NCI-H2196 (cell line): ENCODE measurements at regions not wholly inside any gene's neighbourhood (a gene's known extent, or its start where the extent isn't known, plus 50 kb on each side); places are given as distances from the start of the nearest gene placed in this dataset.
A peak's percentile ranks its signal among the peaks of the same experiment; 100 is the strongest.
"Not testable (repeated sequence)": the region's sequence is repeated elsewhere in the genome, so short reads cannot be mapped to it uniquely, and the experiment has no call there.

Experiments used
- DNase-seq: peaks from one replicate; lab custom pipeline; 2025; ENCODE audit not compliant: unreplicated experiment; lab: John Stamatoyannopoulos, UW

DNA sequence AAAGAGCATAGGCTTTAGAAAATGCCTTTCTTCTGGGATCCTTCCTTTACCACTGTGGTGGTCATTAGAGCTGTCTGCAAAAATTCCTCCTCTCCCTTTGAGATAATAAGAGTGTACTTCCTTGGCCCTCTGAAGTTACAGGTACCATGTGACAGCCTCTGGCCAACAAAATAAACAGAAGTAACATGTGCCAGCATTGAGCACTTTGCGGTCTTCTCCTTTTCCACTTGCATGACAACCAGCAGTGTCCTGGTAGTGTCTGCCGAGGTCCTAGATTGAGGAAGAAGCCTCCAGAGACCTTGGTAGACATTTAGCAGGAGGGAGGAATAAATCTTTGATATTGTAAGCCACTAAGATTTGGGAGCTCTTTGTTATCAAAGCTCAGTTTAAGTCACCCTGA is 87.5 kb upstream of the ARID1B start:
- no peak for DNase-seq

- no peak for DNase-seq
Measured at GRCh38 chr6:156688620-156688971, 88.6 kb upstream of the ARID1B start.

- DNase-seq = peak; percentile 31
Measured at GRCh38 chr6:156687789-156688619, 89.2 kb upstream of the ARID1B start.

DNA sequence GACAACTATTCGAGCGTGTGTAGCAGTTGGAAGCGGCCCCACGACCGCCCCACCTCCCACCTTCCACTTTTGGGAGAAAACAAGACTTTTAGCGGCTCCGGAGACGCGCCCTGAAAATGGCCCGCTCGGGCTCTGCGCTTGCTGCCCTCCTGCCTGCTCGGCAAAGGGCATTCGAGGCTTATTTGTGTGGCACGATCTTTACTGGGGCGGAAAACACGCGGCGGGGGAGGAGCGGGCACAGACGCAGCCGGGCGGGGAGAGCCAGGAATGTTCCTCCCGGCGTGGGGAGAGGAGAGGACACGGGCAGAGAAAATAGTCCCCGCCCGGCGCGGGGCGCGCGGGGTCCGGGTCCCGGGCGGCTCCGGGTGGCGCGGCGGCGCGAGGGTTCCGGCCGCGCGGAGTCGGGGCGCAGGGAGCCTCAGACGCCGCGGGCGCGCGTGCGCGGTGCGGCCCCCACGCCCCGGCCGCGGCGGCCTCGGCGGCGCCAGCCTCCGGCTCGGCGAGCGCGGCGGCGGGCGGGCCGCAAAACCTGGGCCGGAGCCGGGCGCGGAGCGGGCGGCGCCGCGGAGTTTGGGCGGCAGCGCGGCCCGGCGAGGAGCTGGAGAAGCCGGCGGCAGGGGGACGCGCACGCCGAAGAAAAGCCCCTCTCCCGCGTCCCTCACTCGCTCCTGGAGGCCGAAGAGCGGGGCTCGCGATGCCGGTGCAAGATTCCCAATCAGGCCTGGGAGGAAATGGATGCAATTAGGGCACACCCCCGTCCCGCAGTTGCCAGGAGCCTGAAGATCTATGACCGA is 90.0 kb upstream of the ARID1B start:
- peak; percentile 62 for DNase-seq

GRCh38 chr6:156686301-156686994 is 90.7 kb upstream of the ARID1B start:
- DNase-seq = peak; percentile 52

DNA sequence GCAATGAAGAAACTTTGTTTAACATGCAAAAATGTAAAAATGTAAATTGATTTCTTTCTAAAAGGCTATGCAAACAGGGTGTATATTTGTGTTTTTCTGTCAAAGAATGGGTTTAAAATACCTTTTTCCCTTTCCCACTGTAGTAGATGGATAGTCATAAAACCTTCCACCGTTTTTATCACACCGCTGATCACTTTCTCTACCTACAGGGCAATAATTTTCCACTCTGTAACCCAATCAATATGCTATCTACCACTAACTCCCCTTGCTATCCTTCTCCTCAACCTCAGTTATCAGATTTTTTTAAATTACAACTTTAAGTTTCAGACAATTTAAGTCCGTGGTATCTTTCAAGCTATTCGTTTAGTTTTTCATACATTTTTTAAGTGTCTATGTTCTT is 91.4 kb upstream of the ARID1B start:
- no peak for DNase-seq

GRCh38 chr6:156683821-156684220 is 93.4 kb upstream of the ARID1B start:
- DNase-seq = no peak

GRCh38 chr6:156676721-156677120 is 100.5 kb upstream of the ARID1B start:
- DNase-seq = no peak

DNA sequence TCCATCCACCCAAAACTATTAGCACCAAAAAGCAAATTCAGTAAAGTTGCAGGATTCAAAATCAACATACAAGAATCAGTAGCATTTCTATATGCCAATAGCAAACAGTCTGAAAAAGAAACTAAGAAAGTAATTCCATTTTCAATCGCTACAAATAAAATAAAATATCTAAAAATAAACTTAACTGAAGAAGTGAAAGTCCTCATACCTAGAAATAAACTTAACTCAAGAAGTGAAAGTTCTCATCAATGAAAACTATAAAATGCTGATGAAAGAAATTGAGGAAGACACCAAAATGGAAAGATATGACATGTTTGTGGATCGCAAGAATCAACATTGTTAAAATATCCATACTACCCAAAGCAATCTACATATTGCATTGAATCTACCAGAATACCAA is 103.0 kb upstream of the ARID1B start:
- no peak for DNase-seq

DNA sequence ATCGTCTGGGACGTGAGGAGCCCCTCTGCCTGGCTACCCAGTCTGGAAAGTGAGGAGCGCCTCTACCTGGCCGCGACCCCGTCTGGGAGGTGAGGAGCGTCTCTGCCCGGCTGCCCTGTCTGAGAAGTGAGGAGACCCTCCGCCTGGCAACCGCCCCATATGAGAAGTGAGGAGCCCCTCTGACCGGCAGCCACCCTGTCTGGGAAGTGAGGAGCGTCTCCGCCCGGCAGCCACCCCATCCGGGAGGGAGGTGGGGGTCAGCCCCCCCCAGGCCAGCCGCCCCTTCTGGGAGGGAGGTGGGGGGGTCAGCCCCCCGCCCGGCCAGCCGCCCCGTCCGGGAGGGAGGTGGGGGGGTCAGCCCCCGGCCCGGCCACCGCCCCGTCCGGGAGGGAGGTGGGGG is 107.1 kb upstream of the ARID1B start:
- DNase-seq = not testable (repeated sequence)

DNA sequence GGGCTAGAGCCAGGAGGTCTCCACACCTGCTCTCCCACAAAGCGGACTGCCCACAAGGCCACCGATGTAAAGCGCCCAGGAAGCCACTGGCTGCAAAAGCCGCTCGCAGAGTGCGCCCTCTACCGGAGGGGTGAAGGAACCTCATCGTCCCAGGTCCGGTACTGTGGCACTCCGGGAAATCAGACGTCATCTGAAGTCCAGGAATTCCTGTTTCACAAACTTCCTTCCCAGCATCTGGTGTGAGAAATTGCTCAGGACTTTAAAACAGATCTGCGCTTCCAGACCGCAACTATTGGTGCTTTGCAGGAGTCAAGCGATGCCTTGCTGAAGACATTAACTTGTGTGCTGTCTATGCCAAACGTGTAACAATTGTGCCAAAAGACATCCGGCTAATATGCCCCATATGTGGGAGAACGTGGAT is 115.1 kb upstream of the ARID1B start:
- DNase-seq = no peak

DNA sequence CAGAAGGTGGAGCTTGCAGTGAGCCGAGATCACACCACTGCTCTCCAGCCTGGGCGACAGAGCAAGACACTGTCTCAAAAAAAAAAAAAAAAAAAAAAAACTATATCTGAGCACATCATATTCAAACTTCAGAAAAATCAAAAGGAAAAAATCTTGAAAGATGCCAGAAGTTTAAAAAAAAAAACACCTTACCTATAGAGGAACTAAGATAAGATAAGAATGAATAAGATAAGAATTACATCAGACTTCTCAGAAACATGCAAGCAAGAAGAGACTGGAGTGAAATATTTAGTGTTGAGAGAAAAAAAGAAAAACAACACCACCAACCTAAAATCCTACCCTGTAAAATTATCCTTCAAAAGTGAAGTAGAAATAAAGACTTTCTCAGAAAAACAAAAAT is 116.8 kb upstream of the ARID1B start:
- DNase-seq = no peak

- no peak for DNase-seq
Measured at GRCh38 chr6:156659822-156660198, 117.4 kb upstream of the ARID1B start.

DNA sequence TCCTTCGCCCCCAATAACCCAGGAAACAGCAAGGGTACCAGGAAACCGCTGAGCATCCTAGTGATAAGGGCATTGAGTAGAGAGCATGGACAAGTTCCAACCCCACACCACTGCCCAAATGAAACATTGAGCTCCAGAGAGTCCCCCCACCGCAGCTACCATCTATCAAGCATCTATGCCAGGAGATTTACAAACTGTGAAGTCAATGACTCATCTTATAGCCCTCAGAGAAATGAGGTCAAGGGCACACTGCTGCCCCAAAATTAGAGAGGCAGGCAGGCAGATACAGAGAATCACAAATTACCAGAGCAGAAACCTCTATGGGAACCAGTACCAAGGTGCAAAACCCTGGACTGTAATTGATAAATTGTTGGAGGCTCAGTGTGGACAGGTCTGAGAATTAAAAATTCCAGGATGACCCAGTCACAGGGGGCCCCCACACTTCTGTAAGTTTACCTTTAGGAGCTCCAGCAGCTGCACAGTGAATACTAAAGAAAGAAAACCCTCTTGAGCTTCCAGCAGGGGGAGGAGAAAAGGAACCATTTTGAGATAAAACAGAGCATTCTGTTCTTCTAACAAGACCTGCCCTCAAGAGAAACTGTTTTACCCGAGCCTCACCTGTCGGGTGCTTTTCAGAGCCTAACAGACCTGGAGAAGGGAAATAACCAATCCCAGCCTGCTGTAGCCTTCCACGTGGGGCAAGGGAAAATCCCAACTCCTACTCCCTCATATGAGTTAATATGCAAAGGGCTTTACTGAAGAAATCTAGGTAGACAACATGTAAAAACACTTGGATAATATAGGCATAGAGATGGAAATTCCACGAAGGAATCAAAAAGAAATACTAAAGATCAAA is 118.0 kb upstream of the ARID1B start:
- no peak for DNase-seq

DNA sequence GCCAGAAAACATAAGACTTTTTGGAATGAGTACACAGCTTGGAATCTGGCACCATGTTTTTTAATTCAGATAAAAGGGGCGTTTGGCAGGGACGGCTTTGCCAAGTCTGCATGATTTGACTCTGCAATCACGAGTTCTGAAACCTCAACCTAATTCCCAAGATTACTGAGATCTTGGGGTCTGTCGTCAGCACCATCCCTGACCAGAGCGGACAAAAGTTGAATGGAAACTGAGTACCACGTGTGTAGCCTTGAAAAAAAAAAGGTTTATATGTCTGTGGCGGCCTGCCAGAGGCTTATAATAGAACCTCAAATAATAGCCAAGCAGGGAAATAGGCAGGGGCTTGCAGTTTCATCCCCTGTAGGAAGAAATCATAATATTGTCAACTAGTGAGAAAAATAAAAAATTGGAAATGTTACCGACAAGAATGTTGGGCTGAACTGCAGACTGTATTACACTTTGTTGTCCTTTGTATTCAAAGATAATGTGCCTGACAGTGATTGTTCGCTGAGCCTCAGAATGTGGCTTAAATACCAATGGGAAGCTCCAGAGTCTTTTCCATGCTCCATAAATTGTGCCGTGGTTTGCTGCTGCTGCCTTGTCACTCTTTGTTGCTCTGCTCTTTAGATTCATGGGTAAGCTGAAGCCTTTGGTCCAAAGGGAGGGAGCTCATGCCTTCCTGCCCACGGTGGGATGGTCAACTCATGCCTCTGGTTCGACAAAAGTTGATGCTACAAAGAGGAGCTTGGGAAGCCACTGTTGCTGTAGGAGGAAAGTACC is 118.8 kb upstream of the ARID1B start:
- DNase-seq = no peak

- DNase-seq = no peak
Measured at GRCh38 chr6:156657296-156657695, 119.9 kb upstream of the ARID1B start.

DNA sequence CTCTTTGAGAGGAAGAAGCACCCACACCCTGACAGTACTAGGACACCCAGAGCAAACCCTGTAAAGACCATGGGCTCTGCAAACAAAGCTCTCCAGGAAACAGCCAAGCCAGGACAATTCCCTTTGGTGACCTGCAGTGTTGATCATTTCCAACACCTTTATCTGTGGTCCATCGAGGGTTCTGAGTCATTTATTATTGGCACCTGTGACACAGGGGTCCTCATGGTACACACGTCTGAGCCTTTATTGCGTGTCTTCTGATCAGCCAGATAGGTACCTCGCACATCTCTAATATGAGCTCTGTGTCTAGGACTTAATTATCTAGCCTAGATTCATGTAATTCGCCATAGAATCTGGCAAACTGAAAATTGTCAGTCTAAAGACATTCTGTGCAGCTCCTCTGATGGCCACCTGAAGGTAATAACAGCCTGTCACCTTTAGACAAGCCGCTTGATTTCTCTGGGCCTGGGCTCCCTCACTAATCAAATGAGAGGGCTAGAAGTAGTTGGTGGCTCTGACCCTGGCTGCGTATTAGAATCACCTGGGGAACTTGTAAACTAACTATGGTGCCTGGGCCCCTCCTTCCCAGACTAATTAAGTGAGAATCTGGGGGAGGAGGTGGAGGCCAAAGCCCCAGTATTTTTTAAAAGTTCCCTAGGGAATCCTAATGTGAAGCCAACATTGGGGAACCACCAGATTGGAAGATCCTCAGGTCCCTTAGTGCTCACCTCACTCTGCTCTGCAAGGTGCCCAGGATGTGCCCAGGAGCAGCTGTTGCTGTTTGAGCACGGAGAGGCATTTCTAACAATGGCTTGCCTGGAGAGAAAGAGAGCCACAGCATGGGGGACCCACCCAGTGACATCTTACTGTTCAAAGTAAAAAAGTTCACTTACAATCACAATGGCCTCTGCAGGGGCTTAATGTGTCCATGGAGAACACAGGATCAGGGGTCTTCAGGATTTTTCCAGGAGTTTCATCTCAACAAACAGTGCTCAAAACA is 122.0 kb upstream of the ARID1B start:
- DNase-seq = no peak

DNA sequence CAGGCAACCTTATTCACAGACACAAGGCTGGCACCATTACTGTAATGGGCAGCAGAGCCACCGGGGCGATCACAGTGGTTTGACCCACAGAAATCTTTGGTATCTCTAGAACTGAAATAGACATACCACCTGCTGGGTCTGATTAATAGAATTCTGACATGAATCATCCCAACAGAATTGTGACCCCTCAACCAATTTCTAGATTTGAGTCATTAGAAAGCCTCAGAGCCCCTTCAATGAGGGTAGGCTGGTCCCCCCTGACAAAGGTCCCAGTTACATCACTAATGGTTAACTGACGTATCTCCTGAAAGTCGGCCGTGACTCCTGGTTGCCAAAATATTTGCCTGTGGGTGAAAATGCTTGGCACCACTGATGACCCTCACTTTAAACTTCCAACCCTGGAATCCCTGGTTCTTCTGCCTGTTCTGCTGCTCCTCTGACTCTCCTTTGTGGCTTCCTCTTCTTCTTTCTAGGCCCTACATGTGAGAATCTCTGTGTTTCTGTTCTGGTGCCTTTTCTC is 124.9 kb upstream of the ARID1B start:
- DNase-seq = no peak

DNA sequence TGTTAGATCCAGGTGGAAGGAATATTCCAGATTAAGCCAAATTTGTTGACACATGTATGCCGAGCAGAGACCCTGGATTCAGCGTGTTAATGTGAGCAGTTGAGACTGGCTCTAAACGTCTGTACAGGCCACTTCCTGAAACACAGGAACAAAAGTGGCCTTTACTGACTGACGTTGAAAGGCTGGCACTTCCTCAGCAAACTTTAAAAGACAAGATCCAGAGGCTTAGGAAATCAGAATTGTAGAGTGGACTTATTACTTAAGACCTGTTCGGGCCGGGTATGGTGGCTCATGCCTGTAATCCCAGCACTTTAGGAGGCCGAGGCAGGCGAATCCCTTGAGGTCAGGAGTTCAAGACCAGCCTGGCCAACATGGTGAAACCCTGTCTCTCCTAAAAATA is 125.7 kb upstream of the ARID1B start:
- no peak for DNase-seq
